ENCODE measurements at regions not wholly inside any gene's neighbourhood (a gene's known extent, or its start where the extent isn't known, plus 50 kb on each side); places are given as distances from the start of the nearest gene placed in this dataset.
"Not testable (repeated sequence)": the region's sequence is repeated elsewhere in the genome, so short reads cannot be mapped to it uniquely, and the experiment has no call there.

- not testable (repeated sequence) for H3K4me2 ChIP-seq (ENCODE audit: extremely low read depth, insufficient read depth, low read length)
Observed at GRCh38 chr17:15866015-15866414, 78.9 kb upstream of the ADORA2B start.

DNA sequence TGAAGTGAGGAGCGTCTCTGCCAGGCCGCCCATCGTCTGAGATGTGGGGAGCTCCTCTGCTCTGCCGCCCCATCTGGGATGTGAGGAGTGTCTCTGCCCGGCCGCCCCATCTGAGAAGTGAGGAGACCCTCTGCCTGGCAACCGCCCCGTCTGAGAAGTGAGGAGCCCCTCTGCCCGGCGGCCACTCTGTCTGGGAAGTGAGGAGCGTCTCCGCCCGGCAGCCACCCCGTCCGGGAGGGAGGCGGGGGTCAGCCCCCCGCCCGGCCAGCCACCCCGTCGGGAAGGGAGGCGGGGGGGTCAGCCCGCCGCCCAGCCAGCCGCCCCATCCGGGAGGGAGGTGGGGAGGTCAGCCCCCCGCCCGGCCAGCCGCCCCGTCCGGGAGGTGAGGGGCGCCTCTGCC, 77.6 kb upstream of the ADORA2B start:
- not testable (repeated sequence) for H4K20me1 ChIP-seq (ENCODE audit: control insufficient read depth, extremely low read depth, insufficient read depth, low read length); H2AFZ ChIP-seq (ENCODE audit: low read length); H3K36me3 ChIP-seq (ENCODE audit: control insufficient read depth, insufficient read depth, low read length); H3K27ac ChIP-seq (ENCODE audit: insufficient read depth, low read length); H3K79me2 ChIP-seq (ENCODE audit: control insufficient read depth, insufficient read depth, low read length); H3K27me3 ChIP-seq (ENCODE audit: control insufficient read depth, insufficient read depth, low read length); H3K4me3 ChIP-seq (replicated peaks in 1 of 4; ENCODE audit: control extremely low read depth in 1 of 4, insufficient read depth in 1 of 4, low read depth in 3 of 4, low read length in 4 of 4); DNase-seq (ENCODE audit: low read depth in 2 of 2); H3K9me3 ChIP-seq (ENCODE audit: control insufficient read depth, insufficient read depth, low read depth, low read length); H3K4me2 ChIP-seq (ENCODE audit: extremely low read depth, insufficient read depth, low read length); H3K9ac ChIP-seq (ENCODE audit: insufficient read depth, low read length); H3K4me1 ChIP-seq (ENCODE audit: control insufficient read depth, extremely low read depth, insufficient read depth, low read length)

More at GRCh38 chr17:15866015-15866414, 78.9 kb upstream of the ADORA2B start:
- H3K9me3 ChIP-seq (ENCODE audit: control insufficient read depth, insufficient read depth, low read depth, low read length); H3K9ac ChIP-seq (ENCODE audit: insufficient read depth, low read length); H2AFZ ChIP-seq (ENCODE audit: low read length); H3K4me3 ChIP-seq (replicated peaks in 1 of 4; ENCODE audit: control extremely low read depth in 1 of 4, insufficient read depth in 1 of 4, low read depth in 3 of 4, low read length in 4 of 4); H3K79me2 ChIP-seq (ENCODE audit: control insufficient read depth, insufficient read depth, low read length); H3K27me3 ChIP-seq (ENCODE audit: control insufficient read depth, insufficient read depth, low read length); H4K20me1 ChIP-seq (ENCODE audit: control insufficient read depth, extremely low read depth, insufficient read depth, low read length); H3K4me1 ChIP-seq (ENCODE audit: control insufficient read depth, extremely low read depth, insufficient read depth, low read length); DNase-seq (ENCODE audit: low read depth in 2 of 2); H3K36me3 ChIP-seq (ENCODE audit: control insufficient read depth, insufficient read depth, low read length); H3K27ac ChIP-seq (ENCODE audit: insufficient read depth, low read length): not testable (repeated sequence)

GRCh38 chr17:15869868-15870267, 75.1 kb upstream of the ADORA2B start:
- H3K4me3 ChIP-seq (replicated peaks in 1 of 4; ENCODE audit: control extremely low read depth in 1 of 4, insufficient read depth in 1 of 4, low read depth in 3 of 4, low read length in 4 of 4); H3K27me3 ChIP-seq (ENCODE audit: control insufficient read depth, insufficient read depth, low read length); DNase-seq (ENCODE audit: low read depth in 2 of 2); H3K79me2 ChIP-seq (ENCODE audit: control insufficient read depth, insufficient read depth, low read length); H3K9ac ChIP-seq (ENCODE audit: insufficient read depth, low read length); H3K4me2 ChIP-seq (ENCODE audit: extremely low read depth, insufficient read depth, low read length); H3K36me3 ChIP-seq (ENCODE audit: control insufficient read depth, insufficient read depth, low read length); H3K4me1 ChIP-seq (ENCODE audit: control insufficient read depth, extremely low read depth, insufficient read depth, low read length); H2AFZ ChIP-seq (ENCODE audit: low read length); H3K9me3 ChIP-seq (ENCODE audit: control insufficient read depth, insufficient read depth, low read depth, low read length); H4K20me1 ChIP-seq (ENCODE audit: control insufficient read depth, extremely low read depth, insufficient read depth, low read length); H3K27ac ChIP-seq (ENCODE audit: insufficient read depth, low read length): not testable (repeated sequence)

GRCh38 chr17:15872677-15873076, 72.3 kb upstream of the ADORA2B start:
- not testable (repeated sequence) for H3K36me3 ChIP-seq (ENCODE audit: control insufficient read depth, insufficient read depth, low read length); H3K4me3 ChIP-seq (replicated peaks in 1 of 4; ENCODE audit: control extremely low read depth in 1 of 4, insufficient read depth in 1 of 4, low read depth in 3 of 4, low read length in 4 of 4); H3K27ac ChIP-seq (ENCODE audit: insufficient read depth, low read length); H3K4me1 ChIP-seq (ENCODE audit: control insufficient read depth, extremely low read depth, insufficient read depth, low read length); H3K79me2 ChIP-seq (ENCODE audit: control insufficient read depth, insufficient read depth, low read length); H3K9me3 ChIP-seq (ENCODE audit: control insufficient read depth, insufficient read depth, low read depth, low read length); H3K4me2 ChIP-seq (ENCODE audit: extremely low read depth, insufficient read depth, low read length); H3K27me3 ChIP-seq (ENCODE audit: control insufficient read depth, insufficient read depth, low read length); H4K20me1 ChIP-seq (ENCODE audit: control insufficient read depth, extremely low read depth, insufficient read depth, low read length); H2AFZ ChIP-seq (ENCODE audit: low read length); DNase-seq (ENCODE audit: low read depth in 2 of 2); H3K9ac ChIP-seq (ENCODE audit: insufficient read depth, low read length)

DNA sequence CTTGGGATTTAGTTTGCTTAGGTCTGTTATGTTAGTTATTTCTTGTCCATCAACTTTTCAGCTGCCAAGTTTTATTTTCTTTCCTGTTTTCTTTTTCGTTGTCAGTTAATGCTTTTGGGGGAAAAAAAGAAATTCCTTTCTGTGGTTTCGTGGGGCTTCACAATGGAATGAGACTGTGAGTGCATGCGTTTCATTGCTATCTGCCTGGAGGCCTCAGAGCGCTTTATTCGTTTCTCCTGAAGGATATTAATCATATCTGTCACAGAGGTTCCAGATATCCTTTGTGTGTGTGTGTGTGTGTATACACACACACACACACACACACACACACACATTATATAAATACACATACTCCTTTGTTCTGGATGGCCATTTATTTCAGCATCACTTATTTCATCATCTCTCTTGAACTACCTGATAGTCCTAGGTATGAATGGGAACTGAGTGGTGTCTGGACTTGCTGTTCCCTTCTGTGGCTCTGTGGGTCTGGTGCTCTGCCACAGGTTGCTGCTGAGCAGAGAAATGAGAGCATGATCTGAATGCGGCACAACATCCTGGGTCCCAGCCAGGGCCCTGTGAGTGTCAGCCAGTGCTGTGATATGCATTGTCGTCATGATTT, 66.9 kb upstream of the ADORA2B start:
- not testable (repeated sequence) for H3K79me2 ChIP-seq (ENCODE audit: control insufficient read depth, insufficient read depth, low read length); H3K9me3 ChIP-seq (ENCODE audit: control insufficient read depth, insufficient read depth, low read depth, low read length); H3K4me1 ChIP-seq (ENCODE audit: control insufficient read depth, extremely low read depth, insufficient read depth, low read length); H3K4me3 ChIP-seq (replicated peaks in 1 of 4; ENCODE audit: control extremely low read depth in 1 of 4, insufficient read depth in 1 of 4, low read depth in 3 of 4, low read length in 4 of 4); H3K27me3 ChIP-seq (ENCODE audit: control insufficient read depth, insufficient read depth, low read length); H3K4me2 ChIP-seq (ENCODE audit: extremely low read depth, insufficient read depth, low read length); H3K36me3 ChIP-seq (ENCODE audit: control insufficient read depth, insufficient read depth, low read length); H2AFZ ChIP-seq (ENCODE audit: low read length); H3K9ac ChIP-seq (ENCODE audit: insufficient read depth, low read length); H3K27ac ChIP-seq (ENCODE audit: insufficient read depth, low read length); H4K20me1 ChIP-seq (ENCODE audit: control insufficient read depth, extremely low read depth, insufficient read depth, low read length)
- DNase-seq (ENCODE audit: low read depth in 2 of 2), result peak in 1 of 2 donors; percentile 49

All from fibroblast of lung (primary cell).